Upper lobe of left lung (tissue), 4 donors: ENCODE measurements at regions not wholly inside any gene's neighbourhood (a gene's known extent, or its start where the extent isn't known, plus 50 kb on each side); places are given as distances from the start of the nearest gene placed in this dataset.

Experiments
- EP300 ChIP-seq, 4 donors: sonication (generic); formaldehyde crosslinking; IDR thresholded peaks; one replicate each; pipeline ENCODE4 v1.5.1; 2017; ENCODE audit warnings: antibody characterized with exemption in 4 of 4, control low read depth in 2 of 4
- POLR2A ChIP-seq, 4 donors: fragments of 450-650 bp; IDR thresholded peaks; one replicate each; pipeline ENCODE4 v1.5.1; 2016 to 2017; ENCODE audit warnings: antibody characterized with exemption in 4 of 4, mild to moderate bottlenecking in 2 of 4
- POLR2AphosphoS5 ChIP-seq, 2 donors: sonication (generic); formaldehyde crosslinking; IDR thresholded peaks; one replicate each; pipeline ENCODE4 v1.5.1; 2017; ENCODE audit warnings: antibody characterized with exemption in 2 of 2
- TF ChIP-seq, protein P1 (sequence below), 6 experiments: fragments of 450-650 bp in 4 of 6; fragments of 200-600 bp in 2 of 6; sonication (generic) in 2 of 6; IDR thresholded peaks; one replicate each; pipeline ENCODE4 v1.5.1; 2016 to 2019; ENCODE audit warnings: antibody characterized with exemption in 6 of 6

DNA sequence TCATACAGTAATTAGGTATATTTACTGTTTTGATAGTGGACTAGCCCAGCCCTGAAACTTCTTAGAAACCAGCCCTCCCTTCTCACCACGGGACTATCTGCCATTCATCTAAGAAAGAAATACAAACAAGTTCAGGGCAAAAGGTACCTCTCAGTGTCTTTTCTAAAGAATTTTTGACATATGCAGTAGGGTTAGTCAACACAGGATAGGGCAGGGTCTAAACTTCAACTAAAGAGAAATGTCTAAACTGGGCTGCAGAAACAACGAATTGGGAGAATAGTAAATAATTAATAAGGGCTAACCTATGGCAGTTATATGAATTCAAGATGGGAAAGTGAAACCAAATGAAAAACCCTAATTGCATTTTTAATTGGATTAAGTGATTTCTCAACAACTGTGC lies 496.6 kb downstream of the INHBA start:
- TF ChIP-seq POLR2AphosphoS5 (IDR thresholded peaks at IDR 0.05) (no peak), POLR2A (IDR thresholded peaks at IDR 0.05) (no peak), EP300 (IDR thresholded peaks at IDR 0.05) (no peak)
- TF ChIP-seq, protein P1, sequence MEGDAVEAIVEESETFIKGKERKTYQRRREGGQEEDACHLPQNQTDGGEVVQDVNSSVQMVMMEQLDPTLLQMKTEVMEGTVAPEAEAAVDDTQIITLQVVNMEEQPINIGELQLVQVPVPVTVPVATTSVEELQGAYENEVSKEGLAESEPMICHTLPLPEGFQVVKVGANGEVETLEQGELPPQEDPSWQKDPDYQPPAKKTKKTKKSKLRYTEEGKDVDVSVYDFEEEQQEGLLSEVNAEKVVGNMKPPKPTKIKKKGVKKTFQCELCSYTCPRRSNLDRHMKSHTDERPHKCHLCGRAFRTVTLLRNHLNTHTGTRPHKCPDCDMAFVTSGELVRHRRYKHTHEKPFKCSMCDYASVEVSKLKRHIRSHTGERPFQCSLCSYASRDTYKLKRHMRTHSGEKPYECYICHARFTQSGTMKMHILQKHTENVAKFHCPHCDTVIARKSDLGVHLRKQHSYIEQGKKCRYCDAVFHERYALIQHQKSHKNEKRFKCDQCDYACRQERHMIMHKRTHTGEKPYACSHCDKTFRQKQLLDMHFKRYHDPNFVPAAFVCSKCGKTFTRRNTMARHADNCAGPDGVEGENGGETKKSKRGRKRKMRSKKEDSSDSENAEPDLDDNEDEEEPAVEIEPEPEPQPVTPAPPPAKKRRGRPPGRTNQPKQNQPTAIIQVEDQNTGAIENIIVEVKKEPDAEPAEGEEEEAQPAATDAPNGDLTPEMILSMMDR (IDR thresholded peaks at IDR 0.05) = no peak
